ENCODE measurements at regions not wholly inside any gene's neighbourhood (a gene's known extent, or its start where the extent isn't known, plus 50 kb on each side); places are given as distances from the start of the nearest gene placed in this dataset.

GRCh38 chr13:99663185-99663825 lies 162.0 kb downstream of the TM9SF2 start:
- no peak for DNase-seq (ENCODE audit: low read depth)

GRCh38 chr13:99662678-99663077 lies 161.4 kb downstream of the TM9SF2 start:
- DNase-seq (ENCODE audit: low read depth): no peak

GRCh38 chr13:99661791-99662190 lies 160.5 kb downstream of the TM9SF2 start:
- DNase-seq (ENCODE audit: low read depth): no peak

GRCh38 chr13:99659866-99660554 lies 158.7 kb downstream of the TM9SF2 start:
- DNase-seq (ENCODE audit: low read depth): no peak

- DNase-seq (ENCODE audit: low read depth): no peak
These were observed 158.0 kb downstream of the TM9SF2 start for GRCh38 chr13:99659226-99659625.

- peak; percentile 18 for DNase-seq (ENCODE audit: low read depth)
These were observed 157.2 kb downstream of the TM9SF2 start for GRCh38 chr13:99658261-99658991.

GRCh38 chr13:99657848-99658260 lies 156.6 kb downstream of the TM9SF2 start:
- DNase-seq (ENCODE audit: low read depth): no peak

- DNase-seq (ENCODE audit: low read depth): no peak
These were observed 155.6 kb downstream of the TM9SF2 start for GRCh38 chr13:99656844-99657381.

GRCh38 chr13:99656092-99656745 lies 154.9 kb downstream of the TM9SF2 start:
- peak; percentile 73 for DNase-seq (ENCODE audit: low read depth)

- no peak for DNase-seq (ENCODE audit: low read depth)
These were observed 154.2 kb downstream of the TM9SF2 start for GRCh38 chr13:99655351-99656091.

GRCh38 chr13:99654076-99654475 lies 152.8 kb downstream of the TM9SF2 start:
- DNase-seq (ENCODE audit: low read depth): no peak

- DNase-seq (ENCODE audit: low read depth): no peak
These were observed 152.3 kb downstream of the TM9SF2 start for GRCh38 chr13:99653526-99653925.

- no peak for DNase-seq (ENCODE audit: low read depth)
These were observed 151.6 kb downstream of the TM9SF2 start for GRCh38 chr13:99652901-99653300.

- no peak for DNase-seq (ENCODE audit: low read depth)
These were observed 150.9 kb downstream of the TM9SF2 start for GRCh38 chr13:99652141-99652540.

GRCh38 chr13:99651016-99651415 lies 149.7 kb downstream of the TM9SF2 start:
- no peak for DNase-seq (ENCODE audit: low read depth)

GRCh38 chr13:99650410-99650809 lies 149.1 kb downstream of the TM9SF2 start:
- DNase-seq (ENCODE audit: low read depth): no peak

- DNase-seq (ENCODE audit: low read depth): no peak
These were observed 147.7 kb downstream of the TM9SF2 start for GRCh38 chr13:99648927-99649326.

GRCh38 chr13:99648066-99648665 lies 146.9 kb downstream of the TM9SF2 start:
- DNase-seq (ENCODE audit: low read depth): no peak

GRCh38 chr13:99647596-99647985 lies 146.3 kb downstream of the TM9SF2 start:
- DNase-seq (ENCODE audit: low read depth): no peak

GRCh38 chr13:99646866-99647595 lies 145.8 kb downstream of the TM9SF2 start:
- no peak for DNase-seq (ENCODE audit: low read depth)

- DNase-seq (ENCODE audit: low read depth): no peak
These were observed 141.6 kb downstream of the TM9SF2 start for GRCh38 chr13:99642841-99643240.
